ENCODE measurements at regions not wholly inside any gene's neighbourhood (a gene's known extent, or its start where the extent isn't known, plus 50 kb on each side); places are given as distances from the start of the nearest gene placed in this dataset.

DNA sequence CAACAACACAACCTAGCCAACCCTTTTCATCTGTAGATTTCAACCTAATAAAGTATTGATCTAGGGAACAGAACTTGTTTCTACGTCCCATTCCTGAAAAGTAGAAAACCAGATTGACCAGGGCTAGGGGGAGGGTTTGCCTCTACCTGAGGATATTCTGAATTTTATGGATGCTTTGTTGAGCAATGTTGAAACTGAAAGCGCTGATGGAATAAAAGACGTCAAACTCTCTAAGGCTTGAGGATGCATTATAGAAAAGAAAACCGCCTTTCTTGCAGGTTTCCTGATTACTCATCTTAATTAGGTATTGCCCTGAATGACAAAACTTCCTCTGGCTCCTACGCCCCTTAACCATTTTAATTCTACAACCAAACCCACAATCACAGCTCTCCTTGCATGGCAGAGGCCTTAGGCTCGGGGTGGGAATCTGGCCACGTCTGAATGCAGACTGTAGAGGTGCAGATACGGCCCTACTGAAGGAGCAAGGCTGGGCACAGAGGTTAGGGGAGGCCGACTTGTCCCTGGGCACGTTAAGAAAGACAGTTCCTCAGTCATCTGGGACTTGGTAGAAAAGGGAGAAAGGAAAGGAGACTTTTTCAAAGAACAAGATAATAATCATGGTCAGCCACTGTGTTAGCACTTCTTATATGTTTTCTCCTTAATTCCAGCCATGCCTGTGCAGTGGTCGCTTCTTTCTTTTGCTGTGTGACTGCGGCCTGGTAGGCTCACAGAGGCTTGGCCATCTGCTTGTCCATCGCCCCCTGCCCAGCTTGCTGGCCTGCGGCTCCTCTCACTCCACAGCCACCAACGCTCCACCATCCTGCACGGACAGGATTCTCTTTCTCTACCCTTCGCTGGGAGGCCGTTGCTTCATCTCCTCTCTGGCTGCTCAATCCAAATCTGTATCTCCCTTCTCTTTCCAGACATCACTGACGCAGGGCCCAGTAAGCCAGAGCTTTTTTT lies 209.5 kb downstream of the VAPA start:
- Histone ChIP-seq H2AFZ (ENCODE audit: low read length) (no peak overlapping the region), H4K20me1 (ENCODE audit: insufficient read depth, low read length) (no peaks in the 10 kb centered on the region), H3K9me3 (ENCODE audit: low read depth, low read length) (no peaks in the 10 kb centered on the region), H3K27ac (ENCODE audit: low read depth, low read length) (no peak overlapping the region), H3K4me1 (ENCODE audit: insufficient read depth, low read length) (peaks cover 11% of the 10 kb centered on the region), H3K79me2 (ENCODE audit: insufficient read depth, low read length) (no peaks in the 10 kb centered on the region), H3K27me3 (ENCODE audit: insufficient read depth, low read length) (peaks cover 11% of the 10 kb centered on the region), H3K36me3 (ENCODE audit: insufficient read depth, low read length) (no peaks in the 10 kb centered on the region), H3K4me3 (ENCODE audit: insufficient read depth, low read length) (no peak overlapping the region), H3K4me2 (ENCODE audit: insufficient read depth, low read length) (no peak overlapping the region)
- TF ChIP-seq, protein P1, sequence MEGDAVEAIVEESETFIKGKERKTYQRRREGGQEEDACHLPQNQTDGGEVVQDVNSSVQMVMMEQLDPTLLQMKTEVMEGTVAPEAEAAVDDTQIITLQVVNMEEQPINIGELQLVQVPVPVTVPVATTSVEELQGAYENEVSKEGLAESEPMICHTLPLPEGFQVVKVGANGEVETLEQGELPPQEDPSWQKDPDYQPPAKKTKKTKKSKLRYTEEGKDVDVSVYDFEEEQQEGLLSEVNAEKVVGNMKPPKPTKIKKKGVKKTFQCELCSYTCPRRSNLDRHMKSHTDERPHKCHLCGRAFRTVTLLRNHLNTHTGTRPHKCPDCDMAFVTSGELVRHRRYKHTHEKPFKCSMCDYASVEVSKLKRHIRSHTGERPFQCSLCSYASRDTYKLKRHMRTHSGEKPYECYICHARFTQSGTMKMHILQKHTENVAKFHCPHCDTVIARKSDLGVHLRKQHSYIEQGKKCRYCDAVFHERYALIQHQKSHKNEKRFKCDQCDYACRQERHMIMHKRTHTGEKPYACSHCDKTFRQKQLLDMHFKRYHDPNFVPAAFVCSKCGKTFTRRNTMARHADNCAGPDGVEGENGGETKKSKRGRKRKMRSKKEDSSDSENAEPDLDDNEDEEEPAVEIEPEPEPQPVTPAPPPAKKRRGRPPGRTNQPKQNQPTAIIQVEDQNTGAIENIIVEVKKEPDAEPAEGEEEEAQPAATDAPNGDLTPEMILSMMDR (IDR thresholded peaks at IDR 0.05; ENCODE audit: extremely low read depth, low read depth, low read length): no peak
- no peak for DNase-seq (ENCODE audit: insufficient read length, low spot score, missing footprints)

DNA sequence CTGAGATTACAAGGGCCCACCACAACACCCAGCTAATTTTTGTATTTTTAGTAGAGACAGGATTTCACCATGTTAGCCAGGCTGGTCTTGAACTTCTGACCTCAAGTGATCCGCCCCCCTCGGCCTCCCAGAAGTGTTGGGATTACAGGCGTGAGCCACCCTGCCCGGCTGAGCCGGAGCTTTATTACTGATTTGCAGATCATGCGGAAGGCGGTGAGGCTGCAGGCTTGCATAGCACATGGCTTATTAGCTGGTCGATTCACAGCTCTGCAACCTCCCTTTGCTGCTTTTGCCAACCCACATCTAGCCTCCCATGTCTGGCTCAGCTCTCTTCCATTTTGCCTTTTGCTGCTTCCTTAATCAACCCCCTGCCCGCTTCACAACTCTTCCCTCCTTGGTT lies 210.3 kb downstream of the VAPA start:
- Histone ChIP-seq H3K4me2 (ENCODE audit: insufficient read depth, low read length) (no peak overlapping the region), H3K27me3 (ENCODE audit: insufficient read depth, low read length) (peaks cover 9% of the 10 kb centered on the region), H3K4me1 (ENCODE audit: insufficient read depth, low read length) (peaks cover 11% of the 10 kb centered on the region), H3K36me3 (ENCODE audit: insufficient read depth, low read length) (no peaks in the 10 kb centered on the region), H3K9me3 (ENCODE audit: low read depth, low read length) (no peaks in the 10 kb centered on the region), H2AFZ (ENCODE audit: low read length) (no peak overlapping the region), H3K27ac (ENCODE audit: low read depth, low read length) (no peak overlapping the region), H3K79me2 (ENCODE audit: insufficient read depth, low read length) (no peaks in the 10 kb centered on the region), H3K4me3 (ENCODE audit: insufficient read depth, low read length) (no peak overlapping the region), H4K20me1 (ENCODE audit: insufficient read depth, low read length) (no peaks in the 10 kb centered on the region)
- TF ChIP-seq, protein P1 (IDR thresholded peaks at IDR 0.05; ENCODE audit: extremely low read depth, low read depth, low read length): no peak
- no peak for DNase-seq (ENCODE audit: insufficient read length, low spot score, missing footprints)

DNA sequence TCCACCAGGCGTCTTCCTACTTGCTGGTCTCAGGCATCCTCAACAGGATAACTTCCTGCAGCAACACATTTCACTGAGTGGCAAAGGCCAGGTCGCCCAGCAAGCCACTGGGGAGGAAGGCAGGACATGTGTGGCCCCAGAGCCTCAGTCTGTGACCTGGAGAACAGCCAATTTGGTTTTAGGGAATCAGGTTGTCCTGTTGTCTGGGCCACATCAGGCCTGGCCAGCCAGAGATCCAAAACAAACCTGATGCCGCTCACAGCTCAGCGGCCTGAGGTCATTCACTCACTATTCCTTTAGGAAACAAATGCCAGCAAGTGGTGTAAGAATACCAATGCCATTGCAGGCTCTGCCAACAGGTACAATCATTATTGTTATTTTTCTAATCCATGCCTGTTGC lies 210.7 kb downstream of the VAPA start:
- Histone ChIP-seq H4K20me1 (ENCODE audit: insufficient read depth, low read length) (no peaks in the 10 kb centered on the region), H3K4me2 (ENCODE audit: insufficient read depth, low read length) (no peak overlapping the region), H3K4me3 (ENCODE audit: insufficient read depth, low read length) (no peak overlapping the region), H2AFZ (ENCODE audit: low read length) (no peak overlapping the region), H3K79me2 (ENCODE audit: insufficient read depth, low read length) (no peaks in the 10 kb centered on the region), H3K9me3 (ENCODE audit: low read depth, low read length) (no peaks in the 10 kb centered on the region), H3K27ac (ENCODE audit: low read depth, low read length) (no peak overlapping the region), H3K27me3 (ENCODE audit: insufficient read depth, low read length) (peaks cover 9% of the 10 kb centered on the region), H3K36me3 (ENCODE audit: insufficient read depth, low read length) (no peaks in the 10 kb centered on the region), H3K4me1 (ENCODE audit: insufficient read depth, low read length) (peaks cover 11% of the 10 kb centered on the region)
- no peak for DNase-seq (ENCODE audit: insufficient read length, low spot score, missing footprints)
- TF ChIP-seq, protein P1 (IDR thresholded peaks at IDR 0.05; ENCODE audit: extremely low read depth, low read depth, low read length): no peak

DNA sequence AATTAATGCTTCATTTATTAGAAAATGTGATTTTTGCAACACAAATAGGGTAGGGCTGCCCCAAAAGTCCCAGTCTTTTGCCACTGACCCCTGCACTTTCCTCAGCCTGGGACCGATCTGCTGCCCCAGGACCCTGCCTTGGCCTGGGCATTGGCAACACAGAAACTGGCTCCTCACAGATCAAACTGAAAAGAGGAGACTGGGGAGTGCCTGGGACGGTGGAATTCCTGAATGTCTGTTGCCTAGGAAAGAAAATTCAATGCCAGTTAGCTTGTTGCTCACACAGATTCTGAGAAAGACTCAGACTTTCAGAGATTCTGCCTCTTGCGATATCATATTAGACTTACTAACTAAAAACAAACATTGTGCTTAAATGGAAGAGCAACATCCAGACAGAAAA lies 211.2 kb downstream of the VAPA start:
- H3K4me1 ChIP-seq (ENCODE audit: insufficient read depth, low read length): peaks cover 11% of the 10 kb centered on the region
- TF ChIP-seq, protein P1 (IDR thresholded peaks at IDR 0.05; ENCODE audit: extremely low read depth, low read depth, low read length): no peak

More for the DNA sequence above, 211.2 kb downstream of the VAPA start:
- Histone ChIP-seq H3K27me3 (ENCODE audit: insufficient read depth, low read length) (peaks cover 12% of the 10 kb centered on the region), H3K9me3 (ENCODE audit: low read depth, low read length) (no peaks in the 10 kb centered on the region), H3K4me2 (ENCODE audit: insufficient read depth, low read length) (no peak overlapping the region), H2AFZ (ENCODE audit: low read length) (no peak overlapping the region), H3K4me3 (ENCODE audit: insufficient read depth, low read length) (no peak overlapping the region), H3K36me3 (ENCODE audit: insufficient read depth, low read length) (no peaks in the 10 kb centered on the region), H3K27ac (ENCODE audit: low read depth, low read length) (no peak overlapping the region), H4K20me1 (ENCODE audit: insufficient read depth, low read length) (no peaks in the 10 kb centered on the region), H3K79me2 (ENCODE audit: insufficient read depth, low read length) (no peaks in the 10 kb centered on the region)
- DNase-seq (ENCODE audit: insufficient read length, low spot score, missing footprints): no peak

Data from osteoblast (primary cell).